K562 (cell line): ENCODE measurements at regions not wholly inside any gene's neighbourhood (a gene's known extent, or its start where the extent isn't known, plus 50 kb on each side); places are given as distances from the start of the nearest gene placed in this dataset.

Experiments used
- ATAC-seq: fragments of 200-7000 bp; cut with Tn5 transposase; 3 replicates; pipeline ENCODE4 v1.9.1; 2020; ENCODE audit warnings: moderate library complexity
- BruUV-seq: library from RNA; stranded (reverse); fragments of 400-500 nt; replicated peaks from 2 replicates; lab custom pipeline; 2021; lab: Mats Ljungman, UMichigan
- CTCF ChIA-PET: fragments of 300-600 bp; formaldehyde crosslinking; extraction: SDS; loops from one replicate; lab custom pipeline; 2021; ENCODE audit warnings: low intra/inter-chr PET ratio; lab: Yijun Ruan, JAX
- POLR2A ChIA-PET: fragments of 300-600, 350-650 bp; sonication (Branson Sonifier 250); formaldehyde crosslinking; extraction: SDS; loops from one replicate; lab custom pipeline; 2021; ENCODE audit warnings: antibody characterized with exemption, inconsistent platforms; lab: Yijun Ruan, JAX
- DNase-seq, 4 experiments: peaks; one replicate each; pipeline versions ENCODE4 v3.0.0 to v3.0.0-alpha.2; 2011 to 2018; ENCODE audit warnings: low spot score in 3 of 4, mixed read lengths in 3 of 4; ENCODE audit errors: extremely low read depth in 1 of 4
- FAIRE-seq: peaks from 2 replicates; lab custom pipeline; 2011; peaks lifted over from hg19 to GRCh38; lab: Jason Lieb, UNC
- H2AFZ ChIP-seq: 2 replicates; pipeline ENCODE4 v1.6.0; 2011; ENCODE audit warnings: low read depth, low read length, control low read depth, inconsistent platforms
- H3K27ac ChIP-seq: fragments of 200-600 bp; 3 replicates; pipeline ENCODE4 v1.8.0; 2011; ENCODE audit warnings: low read depth, mild to moderate bottlenecking, control low read depth, inconsistent platforms, low read length, moderate library complexity, mixed read lengths; ENCODE audit errors: extremely low read depth
- H3K27me3 ChIP-seq, 2 experiments: fragments of 300-600 bp in 1 of 2; 2 replicates in 1 of 2; 3 replicates in 1 of 2; pipeline versions ENCODE4 v1.6.0 to v1.8.0; 2011; ENCODE audit warnings: inconsistent platforms in 2 of 2, low read length in 2 of 2, mild to moderate bottlenecking in 1 of 2, mixed read lengths in 1 of 2, moderate library complexity in 1 of 2; ENCODE audit not compliant: control insufficient read depth in 2 of 2, insufficient read depth in 2 of 2
- H3K36me3 ChIP-seq: fragments of 300-600 bp; 3 replicates; pipeline ENCODE4 v1.8.0; 2011; ENCODE audit warnings: mild to moderate bottlenecking, low read length, inconsistent platforms; ENCODE audit not compliant: control insufficient read depth, insufficient read depth
- H3K4me1 ChIP-seq, 2 experiments: fragments of 200-600 bp in 1 of 2; replicated peaks in 1 of 2; 2 replicates in 1 of 2; 3 replicates in 1 of 2; pipeline versions ENCODE4 v1.5.1 to v1.8.0; 2011; ENCODE audit warnings: inconsistent platforms in 2 of 2, low read length in 2 of 2, mild to moderate bottlenecking in 1 of 2, mixed read lengths in 1 of 2, moderate library complexity in 1 of 2; ENCODE audit not compliant: control insufficient read depth in 2 of 2, insufficient read depth in 2 of 2
- H3K4me2 ChIP-seq: 2 replicates; pipeline ENCODE4 v1.6.1; 2011; ENCODE audit warnings: low read length, control low read depth, inconsistent platforms, mixed read lengths; ENCODE audit not compliant: insufficient read depth
- H3K4me3 ChIP-seq: fragments of 200-600 bp; sonication (generic), shearing (Covaris generic); 2 replicates; pipeline ENCODE4 v1.5.1; 2016; ENCODE audit warnings: control low read depth, inconsistent platforms
- H3K79me2 ChIP-seq: fragments of 200-600 bp; 3 replicates; pipeline ENCODE4 v1.8.0; 2011; ENCODE audit warnings: low read length, inconsistent platforms; ENCODE audit not compliant: control insufficient read depth, insufficient read depth
- H3K9ac ChIP-seq, 2 experiments: 2 replicates each; pipeline versions ENCODE4 v1.6.0 to v1.6.1; 2011; ENCODE audit warnings: low read depth in 2 of 2, low read length in 2 of 2, control low read depth in 1 of 2, inconsistent platforms in 1 of 2, mild to moderate bottlenecking in 1 of 2, mixed read lengths in 1 of 2; ENCODE audit not compliant: insufficient read depth in 1 of 2
- H3K9me1 ChIP-seq: one replicate; pipeline ENCODE4 v1.6.0; 2011; ENCODE audit warnings: inconsistent platforms, mild to moderate bottlenecking, low read length, moderate library complexity; ENCODE audit not compliant: control insufficient read depth, insufficient read depth
- H3K9me3 ChIP-seq: replicated peaks from 2 replicates; pipeline ENCODE4 v1.5.1; 2011; ENCODE audit warnings: low read depth, low read length, inconsistent platforms; ENCODE audit not compliant: control insufficient read depth, insufficient read depth
- H4K20me1 ChIP-seq: replicated peaks from 2 replicates; pipeline ENCODE4 v1.6.1; 2011; ENCODE audit warnings: low read length, inconsistent platforms, mixed read lengths; ENCODE audit not compliant: control insufficient read depth, insufficient read depth
- CHD4 ChIP-seq: fragments of 200-600 bp; sonication (generic); IDR thresholded peaks from 3 replicates; pipeline ENCODE4 v1.6.1; 2012; ENCODE audit warnings: low read depth, mild to moderate bottlenecking, mixed read lengths, low read length, inconsistent platforms; ENCODE audit not compliant: insufficient read depth, insufficient replicate concordance, poor library complexity, severe bottlenecking
- EGR1 ChIP-seq: fragments of 450-650 bp; conservative IDR thresholded peaks from 2 replicates; pipeline ENCODE4 v1.6.1; 2017; ENCODE audit warnings: mild to moderate bottlenecking
- GTF2E2 ChIP-seq: fragments of 200-800 bp; sonication (Bioruptor generic); IDR thresholded peaks from 2 replicates; pipeline ENCODE4 v1.6.1; 2016; ENCODE audit warnings: missing genetic modification characterization, missing compliant biosample characterization
- MTA3 ChIP-seq: fragments of 450-650 bp; formaldehyde crosslinking; IDR thresholded peaks from 2 replicates; pipeline ENCODE4 v1.6.1; 2017; ENCODE audit warnings: mild to moderate bottlenecking, borderline replicate concordance
- NRF1 ChIP-seq, 2 experiments: fragments of 450-650 bp; IDR thresholded peaks in 1 of 2; conservative IDR thresholded peaks in 1 of 2; 2 replicates each; pipeline ENCODE4 v1.6.1; 2014; ENCODE audit warnings: mild to moderate bottlenecking in 2 of 2
- OTX1 ChIP-seq: fragments of 450-650 bp; formaldehyde crosslinking; IDR thresholded peaks from 2 replicates; pipeline ENCODE4 v1.4.0; 2022; ENCODE audit warnings: mild to moderate bottlenecking
- SAFB2 ChIP-seq: fragments of 200-400 bp; formaldehyde crosslinking; IDR thresholded peaks from 2 replicates; pipeline ENCODE4 v1.6.1; 2018; ENCODE audit warnings: borderline replicate concordance, low read length, low read depth, moderate library complexity; ENCODE audit not compliant: severe bottlenecking
- TGIF2 ChIP-seq: sonication (generic); formaldehyde crosslinking; IDR thresholded peaks from 2 replicates; pipeline ENCODE4 v1.8.1; 2022; ENCODE audit warnings: mild to moderate bottlenecking, missing genetic modification reagents, moderate library complexity
- TSC22D4 ChIP-seq: fragments of 450-650 bp; IDR thresholded peaks from 2 replicates; pipeline ENCODE4 v1.6.1; 2016; ENCODE audit warnings: missing genetic modification characterization, missing biosample characterization, control low read depth
- WGBS: fragments of 100-300 bp; shearing (Covaris generic); methylation state at CpG from one replicate; pipeline ENCODE4 v1.1.6; 2016; ENCODE audit warnings: low coverage, mixed read lengths; ENCODE audit not compliant: insufficient coverage; ENCODE audit errors: missing lambda C conversion rate; 5-methylcytosine and 5-hydroxymethylcytosine counted together
- in situ Hi-C: fragments of 300-500 bp; cut with MboI; formaldehyde crosslinking; loops from 4 replicates; pipeline ENCODE4 v1.15.0; 2018; ENCODE audit warnings: inconsistent platforms, mixed read lengths
- intact Hi-C: fragments of 100-400 bp; cut with micrococcal nuclease; formaldehyde crosslinking; loops from 2 replicates; pipeline ENCODE4 v1.14.2; 2022
- TF ChIP-seq, protein P1 (sequence below): sonication (generic); formaldehyde crosslinking; IDR thresholded peaks from 2 replicates; pipeline ENCODE4 v1.8.1; 2023; ENCODE audit warnings: mild to moderate bottlenecking, missing genetic modification reagents
- TF ChIP-seq, protein P2 (sequence below), 2 experiments: IDR thresholded peaks; 2 replicates each; pipeline ENCODE4 v1.6.1; 2011; ENCODE audit warnings: borderline replicate concordance in 1 of 2, control low read depth in 1 of 2, low read depth in 1 of 2, low read length in 1 of 2, mild to moderate bottlenecking in 1 of 2, mixed read lengths in 1 of 2, moderate library complexity in 1 of 2; ENCODE audit not compliant: insufficient read depth in 1 of 2, insufficient read length in 1 of 2, poor library complexity in 1 of 2, severe bottlenecking in 1 of 2; ENCODE audit errors: extremely low read depth in 1 of 2
- TF ChIP-seq, protein P3 (sequence below): sonication (generic); formaldehyde crosslinking; IDR thresholded peaks from 2 replicates; pipeline ENCODE4 v1.8.0; 2022; ENCODE audit warnings: mild to moderate bottlenecking, missing genetic modification reagents

DNA sequence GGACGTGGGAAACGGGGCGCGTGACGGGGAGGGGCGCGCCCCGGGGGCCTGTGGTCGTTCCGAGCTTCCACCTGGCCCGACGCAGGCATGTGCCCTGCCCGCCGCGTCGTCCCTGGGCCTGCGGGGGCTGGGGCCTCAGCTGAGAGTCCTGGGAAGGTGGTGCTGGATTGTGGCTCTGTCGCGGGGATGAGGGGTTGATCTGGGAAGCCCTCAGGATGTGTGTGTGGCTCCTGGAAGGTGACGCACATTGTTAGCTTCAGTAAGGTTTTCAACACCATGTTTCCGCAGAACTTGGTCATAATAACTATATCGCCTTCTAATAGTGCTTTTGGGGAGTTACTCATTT, 589.1 kb downstream of the MTRR start:
- Histone ChIP-seq H3K27ac (peak overlapping the region; percentile 81), H2AFZ (peak overlapping the region; percentile 88), H4K20me1 (no peaks in the 10 kb centered on the region), H3K4me1 (peaks cover 8 to 11% of the 10 kb centered on the region in 2 experiments; a peak in 3 of 5 replicates), H3K36me3 (peaks cover 27% of the 10 kb centered on the region; the same call in 2 of the 3 replicates), H3K27me3 (no peaks in the 10 kb centered on the region), H3K9me1 (no peaks in the 10 kb centered on the region), H3K79me2 (peaks cover 22% of the 10 kb centered on the region), H3K4me3 (peak overlapping the region; percentile 82), H3K9ac (peak overlapping the region; percentile 81 to 95), H3K4me2 (peak overlapping the region; percentile 84), H3K9me3 (no peaks in the 10 kb centered on the region; the same call in 1 of the 2 replicates)
- peak in 2 of 4 experiments; percentile 26 to 39 for DNase-seq
- no peak for FAIRE-seq
- no TSS peak for BruUV-seq
- ChIA-PET POLR2A (interaction anchor here (1.1 to 1.7 kb wide), 2 partner anchors 11 to 16 kb away, joined by 3 to 4 read pairs; no protein-coding TSS in a partner anchor), CTCF (no interaction called here)
- intact Hi-C loops (no loop called here), in situ Hi-C loops (no loop called here)
- no peak for TF ChIP-seq GTF2E2 (tag)
- TF ChIP-seq EGR1: 0 out of 2 replicates have a peak, but pooled peaks have one; percentile 6
- TF ChIP-seq CHD4: no peak
- no peak for TF ChIP-seq NRF1 (conservative IDR thresholded peaks at IDR 0.05 in 1 of 2, IDR thresholded peaks at IDR 0.05 in 1 of 2)
- TF ChIP-seq SAFB2: no peak
- TF ChIP-seq, protein P1, sequence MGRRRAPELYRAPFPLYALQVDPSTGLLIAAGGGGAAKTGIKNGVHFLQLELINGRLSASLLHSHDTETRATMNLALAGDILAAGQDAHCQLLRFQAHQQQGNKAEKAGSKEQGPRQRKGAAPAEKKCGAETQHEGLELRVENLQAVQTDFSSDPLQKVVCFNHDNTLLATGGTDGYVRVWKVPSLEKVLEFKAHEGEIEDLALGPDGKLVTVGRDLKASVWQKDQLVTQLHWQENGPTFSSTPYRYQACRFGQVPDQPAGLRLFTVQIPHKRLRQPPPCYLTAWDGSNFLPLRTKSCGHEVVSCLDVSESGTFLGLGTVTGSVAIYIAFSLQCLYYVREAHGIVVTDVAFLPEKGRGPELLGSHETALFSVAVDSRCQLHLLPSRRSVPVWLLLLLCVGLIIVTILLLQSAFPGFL (CRISPR knock-in tag): peak; percentile 75; the same call in 1 of the 2 replicates
- no peak for TF ChIP-seq OTX1 (CRISPR knock-in tag)
- TF ChIP-seq, protein P2, sequence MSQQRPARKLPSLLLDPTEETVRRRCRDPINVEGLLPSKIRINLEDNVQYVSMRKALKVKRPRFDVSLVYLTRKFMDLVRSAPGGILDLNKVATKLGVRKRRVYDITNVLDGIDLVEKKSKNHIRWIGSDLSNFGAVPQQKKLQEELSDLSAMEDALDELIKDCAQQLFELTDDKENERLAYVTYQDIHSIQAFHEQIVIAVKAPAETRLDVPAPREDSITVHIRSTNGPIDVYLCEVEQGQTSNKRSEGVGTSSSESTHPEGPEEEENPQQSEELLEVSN (IDR thresholded peaks at IDR 0.05; ENCODE audit: borderline replicate concordance in 1 of 2, extremely low read depth in 1 of 2, insufficient read depth in 1 of 2, insufficient read length in 1 of 2, low read depth in 1 of 2, low read length in 1 of 2, poor library complexity in 1 of 2, severe bottlenecking in 1 of 2): peak in 1 of 2 experiments; percentile 82
- TF ChIP-seq TGIF2: 0 out of 2 replicates have a peak, but pooled peaks have one; percentile 51
- no peak for TF ChIP-seq TSC22D4 (tag)
- TF ChIP-seq, protein P3, sequence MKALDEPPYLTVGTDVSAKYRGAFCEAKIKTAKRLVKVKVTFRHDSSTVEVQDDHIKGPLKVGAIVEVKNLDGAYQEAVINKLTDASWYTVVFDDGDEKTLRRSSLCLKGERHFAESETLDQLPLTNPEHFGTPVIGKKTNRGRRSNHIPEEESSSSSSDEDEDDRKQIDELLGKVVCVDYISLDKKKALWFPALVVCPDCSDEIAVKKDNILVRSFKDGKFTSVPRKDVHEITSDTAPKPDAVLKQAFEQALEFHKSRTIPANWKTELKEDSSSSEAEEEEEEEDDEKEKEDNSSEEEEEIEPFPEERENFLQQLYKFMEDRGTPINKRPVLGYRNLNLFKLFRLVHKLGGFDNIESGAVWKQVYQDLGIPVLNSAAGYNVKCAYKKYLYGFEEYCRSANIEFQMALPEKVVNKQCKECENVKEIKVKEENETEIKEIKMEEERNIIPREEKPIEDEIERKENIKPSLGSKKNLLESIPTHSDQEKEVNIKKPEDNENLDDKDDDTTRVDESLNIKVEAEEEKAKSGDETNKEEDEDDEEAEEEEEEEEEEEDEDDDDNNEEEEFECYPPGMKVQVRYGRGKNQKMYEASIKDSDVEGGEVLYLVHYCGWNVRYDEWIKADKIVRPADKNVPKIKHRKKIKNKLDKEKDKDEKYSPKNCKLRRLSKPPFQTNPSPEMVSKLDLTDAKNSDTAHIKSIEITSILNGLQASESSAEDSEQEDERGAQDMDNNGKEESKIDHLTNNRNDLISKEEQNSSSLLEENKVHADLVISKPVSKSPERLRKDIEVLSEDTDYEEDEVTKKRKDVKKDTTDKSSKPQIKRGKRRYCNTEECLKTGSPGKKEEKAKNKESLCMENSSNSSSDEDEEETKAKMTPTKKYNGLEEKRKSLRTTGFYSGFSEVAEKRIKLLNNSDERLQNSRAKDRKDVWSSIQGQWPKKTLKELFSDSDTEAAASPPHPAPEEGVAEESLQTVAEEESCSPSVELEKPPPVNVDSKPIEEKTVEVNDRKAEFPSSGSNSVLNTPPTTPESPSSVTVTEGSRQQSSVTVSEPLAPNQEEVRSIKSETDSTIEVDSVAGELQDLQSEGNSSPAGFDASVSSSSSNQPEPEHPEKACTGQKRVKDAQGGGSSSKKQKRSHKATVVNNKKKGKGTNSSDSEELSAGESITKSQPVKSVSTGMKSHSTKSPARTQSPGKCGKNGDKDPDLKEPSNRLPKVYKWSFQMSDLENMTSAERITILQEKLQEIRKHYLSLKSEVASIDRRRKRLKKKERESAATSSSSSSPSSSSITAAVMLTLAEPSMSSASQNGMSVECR: 0 out of 2 replicates have a peak, but pooled peaks have one; percentile 1
- TF ChIP-seq MTA3: 0 out of 2 replicates have a peak, but pooled peaks have one; percentile 8
- under 1% methylated on average over 12 of the region's 22 CpGs for WGBS
- peak; percentile 50 for ATAC-seq
